CD4-positive, CD25-positive, alpha-beta regulatory T cell (primary cell): ENCODE measurements at regions not wholly inside any gene's neighbourhood (a gene's known extent, or its start where the extent isn't known, plus 50 kb on each side); places are given as distances from the start of the nearest gene placed in this dataset.

ENCODE experiments used
- ATAC-seq, 2 donors: fragments of 150-1000 bp; cut with Tn5 transposase; one replicate each; pipeline ENCODE4 v1.10.0; 2021; ENCODE audit warnings: low read depth in 2 of 2, moderate number of reproducible peaks in 2 of 2, moderate library complexity in 1 of 2
- DNase-seq, 3 donors: peaks; one replicate each; pipeline versions ENCODE4 v3.0.0 to v3.0.0-alpha.2; 2012 to 2022; ENCODE audit warnings: mixed read lengths in 1 of 3
- H3K27ac ChIP-seq: one replicate; pipeline ENCODE4 v1.7.0; 2013; ENCODE audit warnings: mild to moderate bottlenecking, low read length; ENCODE audit not compliant: insufficient read depth, poor library complexity, severe bottlenecking
- H3K27me3 ChIP-seq: one replicate; pipeline ENCODE4 v1.7.0; 2013; ENCODE audit warnings: low read length; ENCODE audit not compliant: control insufficient read depth, insufficient read depth
- H3K36me3 ChIP-seq: one replicate; pipeline ENCODE4 v1.7.0; 2013; ENCODE audit warnings: mild to moderate bottlenecking, low read length, moderate library complexity; ENCODE audit not compliant: control insufficient read depth, insufficient read depth
- H3K4me1 ChIP-seq: 2 replicates; pipeline ENCODE4 v1.7.0; 2013; ENCODE audit warnings: mild to moderate bottlenecking, low read length; ENCODE audit not compliant: insufficient read depth, control insufficient read depth, poor library complexity, severe bottlenecking
- H3K4me3 ChIP-seq: one replicate; pipeline ENCODE4 v1.7.0; 2013; ENCODE audit warnings: low read depth, mild to moderate bottlenecking, low read length, moderate library complexity
- H3K9me3 ChIP-seq, 2 experiments: 1 replicate in 1 of 2; 2 replicates in 1 of 2; pipeline ENCODE4 v1.7.0; 2013; ENCODE audit warnings: low read length in 2 of 2, mild to moderate bottlenecking in 1 of 2, moderate library complexity in 1 of 2; ENCODE audit not compliant: control insufficient read depth in 2 of 2
- H3K27ac Mint-ChIP-seq, 3 donors: one replicate each; pipeline ENCODE4 v1.8.0; 2020 to 2022; ENCODE audit warnings: mild to moderate bottlenecking in 3 of 3, mixed read lengths in 3 of 3, moderate library complexity in 2 of 3
- H3K27me3 Mint-ChIP-seq: one replicate; pipeline ENCODE4 v1.8.0; 2022; ENCODE audit warnings: mild to moderate bottlenecking, mixed read lengths
- H3K36me3 Mint-ChIP-seq: one replicate; pipeline ENCODE4 v1.8.0; 2020; ENCODE audit warnings: mixed read lengths
- H3K4me1 Mint-ChIP-seq, 4 donors: one replicate each; pipeline ENCODE4 v1.8.0; 2020 to 2022; ENCODE audit warnings: mixed read lengths in 4 of 4, mild to moderate bottlenecking in 1 of 4
- H3K4me3 Mint-ChIP-seq, 4 donors: one replicate each; pipeline ENCODE4 v1.8.0; 2020 to 2022; ENCODE audit warnings: mild to moderate bottlenecking in 4 of 4, mixed read lengths in 4 of 4, moderate library complexity in 3 of 4
- H3K9me3 Mint-ChIP-seq, 7 donors: one replicate each; pipeline ENCODE4 v1.8.0; 2020 to 2022; ENCODE audit warnings: mixed read lengths in 7 of 7, mild to moderate bottlenecking in 3 of 7, moderate library complexity in 2 of 7

GRCh38 chr20:22374678-22375590, 209.4 kb downstream of the FOXA2 start:
- Mint-ChIP-seq H3K36me3 (no peaks in the 10 kb centered on the region), H3K27ac (no peak overlapping the region), H3K9me3 (peaks cover 0 to 3% (median 0%) of the 10 kb centered on the region in 7 donors), H3K4me3 (no peak overlapping the region), H3K4me1 (no peaks in the 10 kb centered on the region), H3K27me3 (no peaks in the 10 kb centered on the region)
- Histone ChIP-seq H3K27ac (no peak overlapping the region), H3K4me1 (no peaks in the 10 kb centered on the region), H3K36me3 (no peaks in the 10 kb centered on the region), H3K4me3 (no peak overlapping the region), H3K27me3 (no peaks in the 10 kb centered on the region), H3K9me3 (no peaks in the 10 kb centered on the region)
- ATAC-seq (no peak), DNase-seq (no peak)

GRCh38 chr20:22374066-22374465, 210.3 kb downstream of the FOXA2 start:
- ATAC-seq = no peak
- Mint-ChIP-seq H3K9me3 (peaks cover 0 to 3% (median 0%) of the 10 kb centered on the region in 7 donors), H3K36me3 (no peaks in the 10 kb centered on the region), H3K4me1 (no peaks in the 10 kb centered on the region), H3K4me3 (no peak overlapping the region), H3K27ac (no peak overlapping the region), H3K27me3 (no peaks in the 10 kb centered on the region)
- no peaks in the 10 kb centered on the region for H3K9me3 ChIP-seq
- H3K27me3 ChIP-seq = no peaks in the 10 kb centered on the region
- no peak overlapping the region for H3K4me3 ChIP-seq
- no peak overlapping the region for H3K27ac ChIP-seq
- H3K4me1 ChIP-seq = no peaks in the 10 kb centered on the region
- H3K36me3 ChIP-seq = no peaks in the 10 kb centered on the region
- DNase-seq = no peak

DNA sequence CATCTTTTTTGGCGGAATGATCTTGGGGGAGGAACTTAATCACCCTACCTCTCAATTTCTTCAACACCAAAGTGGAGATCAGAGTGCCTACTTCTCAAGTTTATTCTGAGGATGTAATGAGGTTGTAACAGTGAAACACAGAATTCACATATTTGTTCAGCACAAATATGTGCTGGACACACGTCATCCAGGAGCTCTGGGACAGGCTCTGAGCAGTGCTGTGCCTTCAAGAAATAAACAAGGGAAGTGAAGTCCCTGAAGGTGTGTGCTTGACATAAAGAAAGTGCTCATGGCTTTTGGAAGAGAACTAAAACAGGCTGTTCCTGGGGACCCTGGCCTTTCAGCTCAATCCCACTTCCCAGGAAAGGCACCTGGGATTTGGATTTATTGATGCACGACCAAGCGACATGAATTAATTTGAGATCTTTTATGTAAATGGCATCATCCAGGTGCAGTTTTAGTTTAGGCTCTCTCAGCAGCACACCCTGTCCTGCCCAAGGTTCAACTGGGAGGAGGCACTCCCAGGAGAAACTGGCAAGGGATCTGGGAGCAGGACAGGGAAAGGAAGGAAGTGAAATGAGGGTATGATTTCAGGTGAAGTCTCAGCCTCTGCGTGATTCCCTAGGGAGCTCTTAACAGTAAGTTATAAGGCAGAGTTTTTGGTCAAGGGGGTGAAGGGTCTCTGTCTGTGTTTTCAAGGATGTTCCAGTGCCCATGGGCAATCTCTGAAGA, 211.0 kb downstream of the FOXA2 start:
- ATAC-seq (no peak), DNase-seq (no peak)
- no peak overlapping the region for H3K27ac Mint-ChIP-seq
- H3K27me3 Mint-ChIP-seq = no peaks in the 10 kb centered on the region
- H3K4me3 Mint-ChIP-seq = no peak overlapping the region
- H3K27me3 ChIP-seq = no peaks in the 10 kb centered on the region
- no peak overlapping the region for H3K27ac ChIP-seq
- H3K4me1 ChIP-seq = no peaks in the 10 kb centered on the region
- H3K4me1 Mint-ChIP-seq = no peaks in the 10 kb centered on the region
- no peaks in the 10 kb centered on the region for H3K36me3 ChIP-seq
- H3K36me3 Mint-ChIP-seq = no peaks in the 10 kb centered on the region
- no peak overlapping the region for H3K4me3 ChIP-seq
- H3K9me3 Mint-ChIP-seq = peaks cover 0 to 3% (median 0%) of the 10 kb centered on the region in 7 donors
- no peaks in the 10 kb centered on the region for H3K9me3 ChIP-seq

DNA sequence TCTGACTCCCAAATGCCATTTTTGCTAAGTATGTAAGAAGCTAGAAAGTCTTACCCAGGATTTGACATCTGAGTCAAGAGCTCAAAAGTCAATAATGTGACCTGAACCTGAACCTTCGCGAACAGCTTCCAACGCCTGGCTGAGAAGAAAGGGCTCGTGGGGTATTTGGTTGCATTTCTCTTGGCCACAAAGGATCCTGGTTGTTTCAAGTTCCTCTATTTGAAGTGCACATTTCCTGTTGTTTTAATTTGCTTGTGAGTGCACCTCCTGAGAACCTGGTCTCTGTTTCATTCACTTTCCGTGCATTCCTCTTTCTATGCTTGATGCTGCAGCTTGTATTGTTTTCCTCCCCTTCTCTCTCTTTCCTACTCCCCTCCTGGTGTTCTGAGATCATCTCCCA, 212.5 kb downstream of the FOXA2 start:
- DNase-seq (no peak), ATAC-seq (no peak)
- no peak overlapping the region for H3K4me3 ChIP-seq
- no peaks in the 10 kb centered on the region for H3K9me3 ChIP-seq
- no peaks in the 10 kb centered on the region for H3K4me1 ChIP-seq
- no peak overlapping the region for H3K27ac ChIP-seq
- Mint-ChIP-seq H3K27me3 (peaks cover 5% of the 10 kb centered on the region), H3K36me3 (no peaks in the 10 kb centered on the region), H3K9me3 (peaks cover 0 to 3% (median 2%) of the 10 kb centered on the region in 7 donors), H3K27ac (no peak overlapping the region), H3K4me3 (no peak overlapping the region), H3K4me1 (no peaks in the 10 kb centered on the region)
- no peaks in the 10 kb centered on the region for H3K36me3 ChIP-seq
- H3K27me3 ChIP-seq = no peaks in the 10 kb centered on the region

- no peaks in the 10 kb centered on the region for H3K4me1 Mint-ChIP-seq
- peaks cover 0 to 5% (median 1%) of the 10 kb centered on the region in 7 donors for H3K9me3 Mint-ChIP-seq
- no peak for DNase-seq
- no peak for ATAC-seq
- H3K4me3 Mint-ChIP-seq = no peak overlapping the region
- Histone ChIP-seq H3K27me3 (no peaks in the 10 kb centered on the region), H3K36me3 (no peaks in the 10 kb centered on the region), H3K9me3 (no peaks in the 10 kb centered on the region), H3K4me1 (no peaks in the 10 kb centered on the region), H3K27ac (no peak overlapping the region), H3K4me3 (no peak overlapping the region)
- H3K36me3 Mint-ChIP-seq = no peaks in the 10 kb centered on the region
- H3K27me3 Mint-ChIP-seq = peaks cover 5% of the 10 kb centered on the region
- no peak overlapping the region for H3K27ac Mint-ChIP-seq
These were observed 214.2 kb downstream of the FOXA2 start for GRCh38 chr20:22370137-22370536.

- Mint-ChIP-seq H3K4me3 (no peak overlapping the region), H3K27me3 (peaks cover 5% of the 10 kb centered on the region), H3K9me3 (peaks cover 0 to 5% (median 1%) of the 10 kb centered on the region in 7 donors), H3K36me3 (no peaks in the 10 kb centered on the region), H3K4me1 (no peaks in the 10 kb centered on the region), H3K27ac (no peak overlapping the region)
- no peaks in the 10 kb centered on the region for H3K9me3 ChIP-seq
- H3K27ac ChIP-seq = no peak overlapping the region
- no peaks in the 10 kb centered on the region for H3K4me1 ChIP-seq
- no peak overlapping the region for H3K4me3 ChIP-seq
- DNase-seq (no peak), ATAC-seq (no peak)
- H3K27me3 ChIP-seq = no peaks in the 10 kb centered on the region
- H3K36me3 ChIP-seq = no peaks in the 10 kb centered on the region
These were observed 215.3 kb downstream of the FOXA2 start for GRCh38 chr20:22369100-22369499.

DNA sequence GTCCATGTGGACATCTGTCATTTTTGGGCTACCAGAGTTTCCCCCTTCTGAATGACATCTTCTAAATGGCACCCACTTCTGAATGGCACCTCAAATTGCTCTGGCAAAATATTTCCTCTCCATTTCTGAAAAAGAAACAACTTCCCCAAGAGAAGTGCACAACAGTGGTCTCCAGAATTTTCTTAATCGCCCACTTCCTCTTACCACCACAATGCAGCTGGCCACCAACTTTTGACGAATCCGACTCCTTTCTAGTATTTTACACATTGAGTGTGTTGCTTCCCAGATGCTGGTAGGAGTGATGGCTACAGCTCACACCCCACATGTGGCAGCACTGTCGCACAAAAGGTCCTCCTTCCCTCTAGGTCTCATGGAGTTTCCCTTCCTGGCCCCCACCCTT, 216.1 kb downstream of the FOXA2 start:
- H3K4me1 Mint-ChIP-seq = no peaks in the 10 kb centered on the region
- peaks cover 5% of the 10 kb centered on the region for H3K27me3 Mint-ChIP-seq

More for the DNA sequence above, 216.1 kb downstream of the FOXA2 start:
- H3K27ac Mint-ChIP-seq = no peak overlapping the region
- DNase-seq = no peak
- ATAC-seq = no peak
- Histone ChIP-seq H3K4me3 (no peak overlapping the region), H3K27ac (no peak overlapping the region), H3K4me1 (no peaks in the 10 kb centered on the region), H3K9me3 (no peaks in the 10 kb centered on the region), H3K36me3 (no peaks in the 10 kb centered on the region), H3K27me3 (no peaks in the 10 kb centered on the region)
- H3K9me3 Mint-ChIP-seq = peaks cover 0 to 9% (median 4%) of the 10 kb centered on the region in 7 donors
- no peaks in the 10 kb centered on the region for H3K36me3 Mint-ChIP-seq
- H3K4me3 Mint-ChIP-seq = no peak overlapping the region
